HG02763 (cell line): ENCODE measurements at regions not wholly inside any gene's neighbourhood (a gene's known extent, or its start where the extent isn't known, plus 50 kb on each side); places are given as distances from the start of the nearest gene placed in this dataset.
"Not testable (repeated sequence)": the region's sequence is repeated elsewhere in the genome, so short reads cannot be mapped to it uniquely, and the experiment has no call there.

ENCODE experiments used
- ATAC-seq: cut with Tn5 transposase; IDR thresholded peaks from one replicate; pipeline ENCODE4 v1.9.1; 2021; ENCODE audit warnings: mild to moderate bottlenecking, moderate library complexity; ENCODE audit not compliant: unreplicated experiment

DNA sequence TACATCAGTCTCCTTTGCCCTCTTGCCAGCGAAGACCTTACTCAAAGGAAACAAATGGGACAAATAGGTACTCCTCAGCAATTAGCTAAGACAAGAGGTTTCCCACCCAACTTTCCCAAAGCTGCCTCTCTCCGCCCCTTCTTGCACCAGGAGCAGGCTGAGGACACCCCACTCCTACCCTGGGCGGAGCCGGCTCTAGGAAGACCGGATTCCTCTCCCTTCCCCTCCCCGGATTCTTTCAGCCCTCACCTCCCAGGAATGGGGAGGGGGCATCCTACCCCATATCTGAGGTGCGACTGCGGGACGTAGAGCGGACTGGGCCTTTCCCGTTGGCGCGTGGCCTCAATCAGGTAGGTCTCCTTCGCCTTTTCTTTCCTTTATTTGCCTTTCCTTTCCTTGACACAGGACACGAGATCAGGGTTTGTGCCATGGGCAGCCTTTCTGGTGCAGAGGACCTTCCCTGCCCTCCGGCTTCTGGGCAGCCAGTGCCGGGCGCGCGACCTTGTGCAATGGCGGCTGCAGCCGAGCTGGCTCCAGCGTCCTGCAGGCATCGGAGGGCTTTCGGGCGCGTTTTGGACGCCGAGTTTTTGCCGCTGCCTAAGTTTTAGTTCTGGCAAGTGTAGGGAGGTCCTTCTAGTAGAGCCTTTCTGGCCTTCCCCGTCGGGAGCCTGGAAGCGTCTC, 279.9 kb downstream of the PLS3 start:
- not testable (repeated sequence) for ATAC-seq

DNA sequence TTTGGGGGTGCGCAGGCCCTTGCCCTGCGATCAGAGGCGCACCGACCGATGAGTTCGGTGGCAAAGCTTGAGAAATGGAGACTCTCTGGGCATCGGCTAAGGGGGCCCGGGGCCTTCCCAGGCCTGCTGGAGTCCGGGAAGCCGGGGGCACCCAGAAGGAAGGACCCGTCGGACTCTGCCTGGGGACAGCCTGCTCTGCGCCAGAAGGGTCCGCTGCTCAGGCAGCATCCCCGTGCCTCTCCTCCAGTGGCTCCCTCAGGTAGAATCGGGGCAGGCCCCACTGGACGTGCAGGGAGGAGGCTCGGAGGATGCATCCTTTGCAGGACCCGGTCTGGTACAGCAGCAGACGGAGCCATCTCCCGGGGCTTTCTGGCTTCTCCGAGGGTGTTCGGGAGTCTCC, 290.0 kb downstream of the PLS3 start:
- not testable (repeated sequence) for ATAC-seq

DNA sequence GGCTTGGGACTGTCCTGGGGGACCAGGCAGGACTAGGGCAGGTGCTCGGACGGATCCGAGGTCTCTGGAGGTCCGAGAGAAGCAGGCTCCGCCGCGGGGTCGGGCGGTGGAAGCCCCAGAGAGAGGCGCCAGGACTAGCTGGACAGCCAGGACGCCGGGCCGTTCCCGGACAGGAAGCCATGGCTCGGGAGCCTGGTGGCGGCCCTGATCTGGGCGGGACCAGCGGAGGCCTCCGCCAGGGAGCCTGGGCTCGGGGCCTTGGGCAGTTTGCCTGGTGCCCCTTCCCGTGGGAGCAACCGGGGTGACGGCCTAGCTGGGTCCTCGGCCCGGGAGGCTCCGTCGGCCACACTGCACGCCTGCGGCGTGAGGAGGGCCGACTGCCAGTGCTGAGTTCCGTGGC, 292.3 kb downstream of the PLS3 start:
- ATAC-seq, result not testable (repeated sequence)

DNA sequence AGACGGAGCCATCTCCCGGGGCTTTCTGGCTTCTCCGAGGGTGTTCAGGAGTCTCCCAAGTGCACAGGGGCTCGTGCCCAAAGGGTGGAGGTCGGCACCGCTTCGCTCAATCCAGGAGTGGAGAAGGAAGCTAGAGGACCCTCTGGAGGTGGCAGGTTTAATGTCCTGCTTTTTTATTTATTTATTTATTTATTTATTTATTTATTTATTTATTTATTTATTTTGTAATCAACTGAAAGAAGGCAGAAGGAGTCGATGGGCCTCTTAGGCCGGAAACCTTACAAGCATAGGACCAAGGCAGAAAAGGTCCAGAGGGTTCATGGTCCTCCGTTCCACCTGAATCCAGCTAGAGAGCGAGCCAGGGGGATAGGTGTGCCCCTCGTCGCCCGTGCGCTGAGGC, 289.4 kb upstream of the AGTR2 start:
- ATAC-seq, result not testable (repeated sequence)

DNA sequence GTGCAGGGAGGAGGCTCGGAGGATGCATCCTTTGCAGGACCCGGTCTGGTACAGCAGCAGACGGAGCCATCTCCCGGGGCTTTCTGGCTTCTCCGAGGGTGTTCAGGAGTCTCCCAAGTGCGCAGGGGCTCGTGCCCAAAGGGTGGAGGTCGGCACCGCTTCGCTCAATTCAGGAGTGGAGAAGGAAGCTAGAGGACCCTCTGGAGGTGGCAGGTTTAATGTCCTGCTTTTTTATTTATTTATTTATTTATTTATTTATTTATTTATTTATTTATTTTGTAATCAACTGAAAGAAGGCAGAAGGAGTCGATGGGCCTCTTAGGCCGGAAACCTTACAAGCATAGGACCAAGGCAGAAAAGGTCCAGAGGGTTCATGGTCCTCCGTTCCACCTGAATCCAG, 286.4 kb upstream of the AGTR2 start:
- ATAC-seq, result not testable (repeated sequence)

DNA sequence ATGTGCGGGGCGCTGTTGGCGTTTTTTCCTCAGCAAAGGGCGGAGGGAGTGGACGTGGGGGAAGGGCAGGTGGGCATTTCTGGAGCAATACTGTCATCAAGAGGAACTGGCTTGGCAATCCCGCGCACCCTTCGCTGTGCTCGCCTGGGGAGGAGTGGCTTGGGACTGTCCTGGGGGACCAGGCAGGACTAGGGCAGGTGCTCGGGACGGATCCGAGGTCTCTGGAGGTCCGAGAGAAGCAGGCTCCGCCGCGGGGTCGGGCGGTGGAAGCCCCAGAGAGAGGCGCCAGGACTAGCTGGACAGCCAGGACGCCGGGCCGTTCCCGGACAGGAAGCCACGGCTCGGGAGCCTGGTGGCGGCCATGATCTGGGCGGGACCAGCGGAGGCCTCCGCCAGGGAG, 282.5 kb upstream of the AGTR2 start:
- not testable (repeated sequence) for ATAC-seq

DNA sequence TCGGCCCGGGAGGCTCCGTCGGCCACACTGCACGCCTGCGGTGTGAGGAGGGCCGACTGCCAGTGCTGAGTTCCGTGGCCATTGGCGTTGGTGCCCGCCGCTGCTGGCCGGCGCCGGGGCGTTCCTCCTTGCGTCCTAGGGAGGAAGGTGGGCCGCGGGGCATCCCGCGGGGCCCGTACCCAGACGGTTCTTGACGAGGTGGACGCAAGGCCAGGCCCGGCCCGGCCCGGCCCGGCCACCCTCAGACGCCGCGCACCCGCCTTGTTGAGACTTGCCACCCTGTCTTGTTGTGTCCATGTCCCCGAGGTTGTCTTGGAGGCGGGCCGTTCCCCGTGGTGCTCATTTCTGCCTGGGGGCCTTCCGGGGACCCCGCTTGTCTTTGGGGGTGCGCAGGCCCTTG, 282.0 kb upstream of the AGTR2 start:
- not testable (repeated sequence) for ATAC-seq

DNA sequence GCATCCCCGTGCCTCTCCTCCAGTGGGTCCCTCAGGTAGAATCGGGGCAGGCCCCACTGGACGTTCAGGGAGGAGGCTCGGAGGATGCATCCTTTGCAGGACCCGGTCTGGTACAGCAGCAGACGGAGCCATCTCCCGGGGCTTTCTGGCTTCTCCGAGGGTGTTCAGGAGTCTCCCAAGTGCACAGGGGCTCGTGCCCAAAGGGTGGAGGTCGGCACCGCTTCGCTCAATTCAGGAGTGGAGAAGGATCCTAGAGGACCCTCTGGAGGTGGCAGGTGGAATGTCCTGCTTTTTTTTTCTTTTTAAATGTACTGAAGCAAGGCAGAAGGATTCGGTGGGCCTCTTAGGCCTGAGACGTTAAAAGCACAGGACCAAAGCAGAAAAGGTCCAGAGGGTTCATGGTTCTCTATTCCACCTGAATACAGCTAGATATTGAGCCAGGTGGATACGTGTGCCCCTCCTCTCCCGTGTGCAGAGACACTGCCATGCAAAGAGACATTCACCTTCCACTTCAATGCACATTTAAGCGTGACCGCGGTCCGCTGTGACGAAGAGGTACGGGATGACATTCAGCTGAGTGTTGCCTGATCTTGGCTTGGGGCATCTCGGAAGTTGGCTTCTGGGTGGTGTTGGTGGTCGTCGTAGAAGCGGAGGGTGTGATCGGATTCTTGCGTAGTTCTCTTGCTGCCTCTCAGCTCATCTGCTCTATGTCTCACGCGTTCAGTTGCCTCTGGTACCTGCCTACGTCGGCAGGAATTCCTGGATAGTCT, 281.2 kb upstream of the AGTR2 start:
- ATAC-seq, result no peak

DNA sequence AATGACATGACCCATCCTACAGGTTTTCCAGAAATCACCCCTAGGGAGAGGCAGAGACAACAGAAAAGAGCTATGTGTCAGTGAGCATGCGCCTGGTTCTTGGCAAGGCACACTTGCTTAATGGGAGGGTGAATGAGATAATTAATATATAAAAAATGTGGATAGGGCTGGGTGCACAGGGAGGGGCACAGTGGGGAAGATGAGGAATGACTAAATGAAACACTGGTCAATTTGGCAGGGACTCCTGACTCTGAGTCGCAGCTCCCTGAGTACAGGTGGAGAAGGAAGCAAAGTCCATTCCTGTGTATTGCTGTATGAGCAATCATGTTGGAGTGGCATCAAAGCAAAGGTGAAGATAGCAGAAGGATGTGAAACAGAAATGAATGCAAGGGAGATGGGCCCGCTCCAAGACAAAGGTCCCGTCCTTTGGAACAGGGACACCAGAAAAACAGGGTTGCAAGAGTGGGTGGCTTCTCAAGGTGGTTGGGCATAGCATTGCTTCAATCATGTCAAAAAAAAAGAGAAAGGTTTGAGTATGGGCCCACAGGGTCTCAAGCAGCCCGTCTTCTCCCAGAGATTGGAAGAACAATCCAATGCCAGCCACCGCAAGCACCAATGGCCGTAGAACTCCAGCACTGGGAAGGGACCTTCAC, 278.4 kb upstream of the AGTR2 start:
- no peak for ATAC-seq

DNA sequence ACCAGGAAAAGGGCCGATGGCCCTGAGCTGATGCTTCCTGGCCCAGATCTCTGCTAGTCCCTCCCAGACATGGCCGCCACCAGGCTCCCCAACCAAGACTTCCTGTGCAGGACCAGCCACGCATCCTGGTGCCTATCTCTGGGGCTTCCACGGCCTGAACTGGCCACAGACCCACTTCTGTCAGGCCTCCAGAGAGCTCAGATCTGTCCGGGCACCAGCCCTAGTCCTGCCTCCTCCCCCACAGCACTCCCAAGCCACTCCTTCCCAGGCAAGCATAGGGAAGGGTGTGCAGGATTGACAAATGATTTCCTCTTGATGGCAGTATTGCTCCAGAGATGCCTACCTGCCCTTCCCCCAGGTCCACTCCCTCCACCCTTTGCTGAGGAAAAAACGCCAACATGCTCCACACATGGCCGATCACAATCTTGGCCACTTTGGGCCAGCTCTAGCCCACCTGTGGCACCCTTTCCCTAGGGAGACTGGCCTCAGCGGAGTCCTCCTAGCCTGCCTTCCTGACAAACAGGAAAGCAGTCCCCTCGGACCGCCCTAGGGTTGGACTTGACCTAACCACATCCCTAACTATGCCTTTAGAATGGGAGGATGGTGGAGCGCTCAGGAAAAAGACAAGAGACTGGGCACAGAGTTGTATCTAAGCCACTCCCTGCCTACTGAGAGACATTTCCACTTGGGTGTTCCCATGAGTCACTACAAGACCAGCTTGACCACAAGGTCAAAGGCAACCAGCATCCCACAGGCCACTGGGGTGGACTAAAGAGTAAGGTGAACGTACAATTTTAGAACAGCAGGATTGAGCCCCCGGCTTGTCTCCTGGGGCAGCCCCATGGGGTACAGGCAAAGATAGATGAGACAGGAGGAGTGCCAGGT, 277.5 kb upstream of the AGTR2 start:
- peak; percentile 69 for ATAC-seq

DNA sequence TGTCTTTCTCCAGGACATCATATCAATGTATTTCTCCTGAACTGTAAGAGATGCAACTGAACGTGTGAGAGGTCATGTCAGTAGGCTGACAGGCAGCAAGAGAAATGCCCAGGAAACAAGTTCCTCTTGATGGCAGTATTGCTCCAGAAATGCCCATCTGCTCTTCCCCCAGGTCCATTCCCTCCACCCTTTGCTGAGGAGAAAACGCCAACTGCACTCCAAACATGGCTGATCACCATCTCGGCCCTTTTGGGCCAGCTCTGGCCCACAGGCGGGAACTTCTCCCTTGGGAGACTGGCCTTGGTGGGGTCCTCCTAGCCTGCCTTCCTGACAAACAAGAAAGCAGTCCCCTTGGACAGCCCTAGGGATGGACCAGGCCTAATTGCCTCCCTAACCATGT, 276.5 kb upstream of the AGTR2 start:
- ATAC-seq, result no peak

DNA sequence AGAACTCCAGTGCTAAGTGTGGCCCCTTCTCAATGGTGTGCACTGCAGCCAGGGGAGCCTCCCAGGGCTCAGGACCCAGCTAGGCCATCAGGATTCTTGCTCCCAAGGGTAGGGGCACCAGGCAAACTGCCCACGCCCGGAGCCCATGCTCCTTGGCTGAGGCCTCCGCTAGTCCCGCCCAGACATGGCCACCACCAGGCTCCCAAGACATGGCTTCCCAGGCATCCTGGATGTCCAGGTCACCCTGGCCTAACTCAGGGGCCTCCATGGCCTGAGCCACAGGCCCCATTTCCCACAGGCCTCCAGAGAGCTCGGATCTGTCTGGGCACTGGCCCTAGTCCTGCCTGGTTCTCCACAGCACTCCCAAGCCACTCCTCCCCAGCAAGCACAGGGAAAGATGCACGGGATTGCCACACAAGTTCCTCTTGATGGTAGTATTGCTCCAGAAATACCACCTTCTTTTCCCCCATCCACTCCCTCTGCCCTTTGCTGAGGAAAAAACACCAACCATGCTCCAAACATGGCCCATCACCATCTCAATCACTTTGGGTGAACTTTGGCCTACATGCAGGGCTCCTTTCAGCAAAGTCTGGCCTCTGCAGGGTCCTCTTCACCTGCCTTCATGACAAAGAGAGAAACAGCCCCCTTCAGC, 274.7 kb upstream of the AGTR2 start:
- ATAC-seq, result no peak

DNA sequence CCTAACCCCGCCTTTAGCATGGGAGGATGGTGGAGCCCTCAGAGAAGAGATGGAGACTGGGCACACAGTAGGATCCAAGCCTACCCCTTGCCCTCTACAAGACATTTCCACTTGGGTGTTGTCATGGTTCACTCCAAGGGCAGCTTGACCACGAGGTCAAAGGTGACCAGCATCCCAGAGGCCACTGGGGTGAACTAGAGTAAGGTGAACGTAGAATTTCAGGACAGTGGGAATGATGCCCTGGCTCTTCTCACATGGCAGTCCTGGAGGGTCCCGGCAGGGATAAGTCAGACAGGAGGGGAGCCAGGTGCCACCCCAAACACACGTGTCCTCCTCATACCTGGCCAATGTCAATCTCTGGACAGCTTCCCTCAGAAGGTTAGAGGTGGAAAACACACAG, 274.2 kb upstream of the AGTR2 start:
- no peak for ATAC-seq

DNA sequence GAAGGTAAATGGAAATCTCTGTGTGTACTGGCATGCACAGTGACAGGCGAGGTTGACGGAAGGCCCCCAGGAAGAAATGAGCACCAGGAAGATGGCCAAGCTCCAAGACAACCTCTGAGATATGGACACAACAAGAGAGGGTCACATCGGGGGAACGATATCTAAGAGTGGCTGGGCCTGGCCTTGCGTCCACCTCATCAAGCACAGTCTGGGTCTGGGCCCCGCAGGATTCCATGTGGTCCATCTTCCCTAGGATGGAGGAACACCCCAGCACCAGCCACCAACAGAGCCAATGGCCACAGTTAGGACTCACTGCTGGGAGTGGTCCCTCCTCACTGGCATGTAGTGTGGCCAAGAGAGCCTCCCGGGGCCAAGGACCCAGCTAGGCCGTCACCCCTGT, 272.6 kb upstream of the AGTR2 start:
- no peak for ATAC-seq

DNA sequence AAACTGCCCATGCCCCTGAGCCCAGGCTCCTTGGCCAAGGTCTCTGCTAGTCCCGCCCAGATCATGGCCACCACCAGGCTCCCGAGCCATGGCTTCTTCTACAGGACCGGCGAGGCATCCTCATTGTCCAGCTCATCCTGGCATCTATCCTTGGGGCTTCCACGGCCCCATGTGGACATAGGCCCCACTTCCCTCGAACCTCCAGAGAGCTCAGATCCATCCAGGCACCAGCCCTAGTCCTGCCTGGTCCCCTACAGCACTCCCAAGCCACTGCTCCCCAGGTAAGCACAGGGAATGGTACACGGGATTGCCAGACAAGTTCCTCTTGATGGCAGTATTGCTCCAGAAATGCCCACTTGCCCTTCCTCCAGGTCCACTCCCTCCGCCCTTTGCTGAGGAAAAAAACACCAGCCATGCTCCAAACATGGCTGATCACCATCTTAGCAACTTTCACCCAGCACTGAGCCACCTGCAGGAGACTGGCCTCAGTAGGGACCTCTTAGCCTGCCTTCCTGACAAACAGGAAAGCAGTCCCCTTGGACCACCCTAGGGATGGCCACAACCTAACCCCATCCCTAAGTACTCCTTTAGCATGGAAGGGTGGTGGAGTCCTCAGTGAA, 272.1 kb upstream of the AGTR2 start:
- peak; percentile 60 for ATAC-seq

DNA sequence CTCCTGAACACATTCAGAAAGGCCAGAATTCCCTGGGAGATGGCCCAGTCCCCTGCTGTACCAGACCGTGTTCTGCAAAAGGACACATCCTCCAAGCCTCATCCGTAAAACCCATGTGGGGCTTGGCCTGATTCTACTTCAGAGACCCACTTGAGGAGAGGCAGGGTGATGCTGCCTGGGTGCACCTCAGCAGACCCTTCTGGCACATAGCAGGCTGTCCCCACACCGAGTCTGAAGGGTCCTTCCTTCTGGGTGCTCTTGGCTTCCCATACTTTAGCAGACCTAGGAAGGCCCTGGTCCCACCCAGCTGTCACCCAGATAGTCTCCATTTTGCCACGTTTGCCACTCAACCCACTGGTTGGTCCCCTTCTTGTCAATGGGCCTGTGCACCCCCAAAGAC, 270.1 kb upstream of the AGTR2 start:
- ATAC-seq, result no peak

DNA sequence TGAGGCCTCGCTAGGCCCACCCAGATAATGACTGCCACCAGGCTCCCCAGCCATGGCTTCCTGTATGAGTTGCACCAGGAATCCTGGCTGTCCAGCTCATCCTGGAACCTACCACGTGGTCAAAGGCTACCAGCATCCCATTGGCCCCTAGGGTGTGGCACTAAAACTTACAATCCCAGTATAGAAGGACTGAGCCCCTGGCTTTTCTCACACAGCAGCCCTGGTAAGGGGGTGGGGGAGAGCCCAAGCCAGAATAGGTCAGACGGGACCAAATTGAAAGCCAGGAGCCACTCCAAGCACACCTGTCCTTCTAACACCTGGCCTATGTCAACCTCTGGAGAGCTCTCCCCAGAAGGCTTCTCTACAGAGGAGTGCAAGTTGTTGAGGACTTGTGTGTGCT, 269.3 kb upstream of the AGTR2 start:
- ATAC-seq, result no peak

DNA sequence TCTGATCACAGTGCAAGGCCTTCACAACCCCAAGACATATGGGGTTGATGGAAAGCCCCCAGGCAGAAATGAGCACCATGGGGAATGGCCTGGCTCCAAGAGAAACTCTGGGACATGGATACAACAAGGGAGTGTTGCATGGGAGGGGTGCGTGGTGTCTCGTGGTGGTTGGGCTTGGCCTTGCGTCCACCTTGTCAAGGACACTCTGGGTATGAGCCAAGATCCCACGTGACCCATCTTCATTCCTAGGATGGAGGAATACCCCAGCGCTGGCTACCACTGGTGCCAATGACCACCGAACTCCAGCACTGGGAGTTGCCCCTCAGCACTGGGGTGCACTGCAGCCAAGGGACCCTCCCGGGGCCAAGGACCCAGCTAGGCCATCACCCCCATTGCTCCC, 267.5 kb upstream of the AGTR2 start:
- no peak for ATAC-seq

DNA sequence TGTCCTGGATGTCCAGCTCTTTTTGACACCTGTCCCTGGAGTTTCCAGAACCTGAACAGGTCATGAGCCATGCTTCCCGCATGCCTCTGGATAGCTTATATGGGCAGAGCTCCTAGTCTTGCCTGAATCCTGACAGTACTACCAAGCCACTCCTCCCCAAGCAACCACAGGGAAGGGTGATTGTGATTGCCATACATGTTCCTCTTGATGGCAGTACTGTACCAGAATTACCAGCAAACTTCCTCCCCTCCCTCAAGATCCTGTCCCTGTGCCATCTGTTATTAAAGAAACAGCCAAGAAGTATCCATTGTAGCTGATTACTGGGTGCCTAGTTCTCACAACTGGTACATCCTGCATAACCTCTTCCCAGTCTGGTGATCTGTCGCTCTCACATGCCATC, 264.3 kb upstream of the AGTR2 start:
- no peak for ATAC-seq

DNA sequence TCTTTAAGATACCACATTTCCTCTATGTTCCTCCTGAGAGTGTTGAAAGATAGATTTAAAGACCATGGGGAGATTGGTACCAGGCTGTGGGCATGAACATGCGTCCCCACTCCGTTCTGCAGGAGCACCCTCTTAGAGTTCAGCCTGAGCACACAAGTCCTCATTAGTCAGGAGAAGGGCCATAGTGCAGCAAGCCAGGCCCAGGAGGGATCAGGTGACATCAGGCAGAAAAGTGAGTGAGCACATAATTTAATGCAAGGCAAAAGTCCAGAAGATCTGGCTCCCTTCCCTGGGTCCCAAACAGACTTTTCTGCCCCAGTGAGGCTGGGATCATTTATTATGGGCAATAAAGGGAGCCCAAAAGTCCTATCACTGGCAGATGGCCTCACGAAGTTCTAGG, 263.7 kb upstream of the AGTR2 start:
- ATAC-seq, result no peak
